Endothelial cell of umbilical vein (primary cell): ENCODE measurements at regions not wholly inside any gene's neighbourhood (a gene's known extent, or its start where the extent isn't known, plus 50 kb on each side); places are given as distances from the start of the nearest gene placed in this dataset.

ENCODE experiments used
- BruUV-seq: library from RNA; stranded (reverse); fragments of 400-500 nt; replicated peaks from 2 replicates; lab custom pipeline; 2021; lab: Mats Ljungman, UMichigan
- CTCF ChIA-PET: fragments of 300-600, 350-600 bp; sonication (Branson Sonifier 250); formaldehyde crosslinking; loops from one replicate; lab custom pipeline; 2021; ENCODE audit warnings: antibody characterized with exemption, inconsistent platforms; lab: Charles Lee
- POLR2A ChIA-PET: fragments of 300-600, 350-600 bp; sonication (Branson Sonifier 250); formaldehyde crosslinking; loops from one replicate; lab custom pipeline; 2021; ENCODE audit warnings: antibody characterized with exemption, inconsistent platforms; lab: Charles Lee
- DNase-seq: peaks from one replicate; pipeline ENCODE4 v3.0.0-alpha.2; 2011; ENCODE audit warnings: low read depth, low spot score
- FAIRE-seq: peaks from 2 replicates; lab custom pipeline; 2011; peaks lifted over from hg19 to GRCh38; lab: Jason Lieb, UNC
- H2AFZ ChIP-seq: 2 replicates; pipeline ENCODE4 v1.6.0; 2012; ENCODE audit warnings: low read depth, low read length, control low read depth, inconsistent platforms
- H3K27ac ChIP-seq: 2 replicates; pipeline ENCODE4 v1.5.1; 2011; ENCODE audit warnings: low read depth, mild to moderate bottlenecking, control low read depth, low read length, moderate library complexity; ENCODE audit not compliant: insufficient read depth
- H3K27me3 ChIP-seq, 2 experiments: 2 replicates each; pipeline versions ENCODE4 v1.6.0 to v1.6.1; 2011; ENCODE audit warnings: low read length in 2 of 2, mixed read lengths in 1 of 2; ENCODE audit not compliant: control insufficient read depth in 2 of 2, insufficient read depth in 2 of 2
- H3K36me3 ChIP-seq, 2 experiments: 2 replicates in 1 of 2; 3 replicates in 1 of 2; pipeline ENCODE4 v1.5.1; 2011; ENCODE audit warnings: low read length in 2 of 2, mild to moderate bottlenecking in 1 of 2, moderate library complexity in 1 of 2; ENCODE audit not compliant: control insufficient read depth in 2 of 2, insufficient read depth in 2 of 2; ENCODE audit errors: extremely low read depth in 1 of 2
- H3K4me1 ChIP-seq: 3 replicates; pipeline ENCODE4 v1.5.1; 2011; ENCODE audit warnings: mild to moderate bottlenecking, low read length; ENCODE audit not compliant: control insufficient read depth, insufficient read depth; ENCODE audit errors: extremely low read depth
- H3K4me2 ChIP-seq: 2 replicates; pipeline ENCODE4 v1.6.1; 2011; ENCODE audit warnings: low read length, control low read depth, mixed read lengths; ENCODE audit not compliant: insufficient read depth
- H3K4me3 ChIP-seq, 3 experiments: fragments of 200-600 bp in 1 of 3; sonication (generic), shearing (Covaris generic) in 1 of 3; replicated peaks in 1 of 3; 2 replicates each; pipeline ENCODE4 v1.5.1; 2011 to 2016; ENCODE audit warnings: control low read depth in 3 of 3, low read length in 3 of 3, mild to moderate bottlenecking in 2 of 3, inconsistent platforms in 1 of 3, low read depth in 1 of 3, moderate library complexity in 1 of 3; ENCODE audit not compliant: insufficient read depth in 1 of 3
- H3K79me2 ChIP-seq: 2 replicates; pipeline ENCODE4 v1.6.0; 2012; ENCODE audit warnings: low read length, inconsistent platforms; ENCODE audit not compliant: control insufficient read depth, insufficient read depth
- H3K9ac ChIP-seq: replicated peaks from 2 replicates; pipeline ENCODE3; 2011; ENCODE audit warnings: low read length, control low read depth; ENCODE audit not compliant: insufficient read depth; ENCODE audit errors: extremely low read depth
- H3K9me1 ChIP-seq: replicated peaks from 3 replicates; pipeline ENCODE4 v1.6.0; 2011; ENCODE audit warnings: mild to moderate bottlenecking, low read length; ENCODE audit not compliant: control insufficient read depth, insufficient read depth; ENCODE audit errors: extremely low read depth
- H3K9me3 ChIP-seq: replicated peaks from 2 replicates; pipeline ENCODE4 v1.5.1; 2012; ENCODE audit warnings: low read length, inconsistent platforms; ENCODE audit not compliant: control insufficient read depth, insufficient read depth
- H4K20me1 ChIP-seq: replicated peaks from 2 replicates; pipeline ENCODE3; 2011; ENCODE audit warnings: mild to moderate bottlenecking, low read length; ENCODE audit not compliant: control insufficient read depth, insufficient read depth; ENCODE audit errors: extremely low read depth
- EZH2 ChIP-seq: IDR thresholded peaks from 2 replicates; pipeline ENCODE4 v1.6.1; 2012; ENCODE audit warnings: borderline replicate concordance, low read depth, mild to moderate bottlenecking, moderate library complexity, low read length, inconsistent platforms; ENCODE audit not compliant: severe bottlenecking
- FOS ChIP-seq: IDR thresholded peaks from 2 replicates; pipeline ENCODE4 v1.6.1; 2011; ENCODE audit warnings: mild to moderate bottlenecking, low read length, moderate library complexity, borderline replicate concordance; ENCODE audit not compliant: insufficient read depth
- GATA2 ChIP-seq: IDR thresholded peaks from 2 replicates; pipeline ENCODE4 v1.7.0; 2011; ENCODE audit warnings: low read depth, mild to moderate bottlenecking, moderate library complexity, mixed read lengths, low read length; ENCODE audit not compliant: insufficient read length, insufficient read depth
- JUN ChIP-seq: IDR thresholded peaks from 2 replicates; pipeline ENCODE4 v1.6.1; 2011; ENCODE audit warnings: borderline replicate concordance, low read depth; ENCODE audit not compliant: insufficient read length, insufficient read depth
- MAX ChIP-seq: IDR thresholded peaks from 2 replicates; pipeline ENCODE4 v1.6.1; 2011; ENCODE audit not compliant: insufficient read depth, insufficient read length
- MYC ChIP-seq: IDR thresholded peaks from one replicate; pipeline ENCODE4 v1.6.1; 2011; ENCODE audit warnings: mild to moderate bottlenecking, low read depth, low read length
- POLR2A ChIP-seq: IDR thresholded peaks from 2 replicates; pipeline ENCODE4 v1.6.1; 2012; ENCODE audit warnings: low read depth, mild to moderate bottlenecking, control low read depth, low read length
- POLR2AphosphoS5 ChIP-seq: IDR thresholded peaks from 2 replicates; pipeline ENCODE4 v1.6.1; 2012; ENCODE audit warnings: low read depth, mild to moderate bottlenecking, control low read depth, low read length, moderate library complexity; ENCODE audit not compliant: insufficient read depth
- dilution Hi-C: fragments of 300-500 bp; cut with MboI; formaldehyde crosslinking; loops from one replicate; pipeline ENCODE4 v1.15.0; 2019; ENCODE audit warnings: low sequenced_read_pairs; ENCODE audit not compliant: extremely low pct_ligation_motif_present
- intact Hi-C: fragments of 100-400 bp; cut with micrococcal nuclease; formaldehyde crosslinking; loops from one replicate; pipeline ENCODE4 v1.10.0; 2022
- TF ChIP-seq, protein P1 (sequence below), 2 donors: IDR thresholded peaks; 1 replicate in 1 of 2; 2 replicates in 1 of 2; pipeline ENCODE4 v1.5.1; 2011; ENCODE audit warnings: low read length in 2 of 2, mild to moderate bottlenecking in 2 of 2, moderate library complexity in 2 of 2, control low read depth in 1 of 2, inconsistent platforms in 1 of 2, low read depth in 1 of 2; ENCODE audit not compliant: insufficient read depth in 1 of 2; ENCODE audit errors: extremely low read depth in 1 of 2

DNA sequence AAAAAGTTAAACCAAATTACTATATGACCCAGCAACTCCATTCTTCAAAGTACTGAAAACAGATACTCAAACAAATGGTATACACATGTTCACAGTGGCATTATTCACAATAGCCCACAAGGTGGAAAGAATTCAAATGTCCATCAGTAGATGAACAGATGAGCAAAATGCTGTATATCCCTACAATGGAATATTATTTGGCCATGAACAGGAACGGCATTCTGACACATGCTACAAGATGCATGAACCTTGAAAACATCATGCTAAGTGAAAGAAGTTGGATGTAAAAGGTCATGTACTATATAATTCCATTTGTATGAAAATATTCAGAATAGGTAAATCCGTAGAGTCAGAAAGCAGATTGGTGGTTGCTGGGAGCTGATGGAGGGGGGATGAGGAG is 73.5 kb upstream of the XYLT1 start:
- Histone ChIP-seq H3K9me3 (no peaks in the 10 kb centered on the region), H3K9me1 (no peaks in the 10 kb centered on the region), H3K4me1 (no peaks in the 10 kb centered on the region), H3K4me2 (no peak overlapping the region), H3K79me2 (no peaks in the 10 kb centered on the region), H3K4me3 (no peak overlapping the region), H3K36me3 (no peaks in the 10 kb centered on the region), H3K27me3 (no peaks in the 10 kb centered on the region), H4K20me1 (no peaks in the 10 kb centered on the region), H3K9ac (no peak overlapping the region), H2AFZ (no peak overlapping the region), H3K27ac (no peak overlapping the region)
- dilution Hi-C loops: no loop called here
- DNase-seq (no peak), FAIRE-seq (no peak)
- ChIA-PET POLR2A (no interaction called here), CTCF (no interaction called here)
- TF ChIP-seq EZH2 (no peak), FOS (no peak), POLR2AphosphoS5 (no peak), POLR2A (no peak), MAX (no peak), MYC (no peak), JUN (no peak), GATA2 (no peak)
- TF ChIP-seq, protein P1, sequence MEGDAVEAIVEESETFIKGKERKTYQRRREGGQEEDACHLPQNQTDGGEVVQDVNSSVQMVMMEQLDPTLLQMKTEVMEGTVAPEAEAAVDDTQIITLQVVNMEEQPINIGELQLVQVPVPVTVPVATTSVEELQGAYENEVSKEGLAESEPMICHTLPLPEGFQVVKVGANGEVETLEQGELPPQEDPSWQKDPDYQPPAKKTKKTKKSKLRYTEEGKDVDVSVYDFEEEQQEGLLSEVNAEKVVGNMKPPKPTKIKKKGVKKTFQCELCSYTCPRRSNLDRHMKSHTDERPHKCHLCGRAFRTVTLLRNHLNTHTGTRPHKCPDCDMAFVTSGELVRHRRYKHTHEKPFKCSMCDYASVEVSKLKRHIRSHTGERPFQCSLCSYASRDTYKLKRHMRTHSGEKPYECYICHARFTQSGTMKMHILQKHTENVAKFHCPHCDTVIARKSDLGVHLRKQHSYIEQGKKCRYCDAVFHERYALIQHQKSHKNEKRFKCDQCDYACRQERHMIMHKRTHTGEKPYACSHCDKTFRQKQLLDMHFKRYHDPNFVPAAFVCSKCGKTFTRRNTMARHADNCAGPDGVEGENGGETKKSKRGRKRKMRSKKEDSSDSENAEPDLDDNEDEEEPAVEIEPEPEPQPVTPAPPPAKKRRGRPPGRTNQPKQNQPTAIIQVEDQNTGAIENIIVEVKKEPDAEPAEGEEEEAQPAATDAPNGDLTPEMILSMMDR (IDR thresholded peaks at IDR 0.05; ENCODE audit: extremely low read depth in 1 of 2, insufficient read depth in 1 of 2, low read depth in 1 of 2, low read length in 2 of 2): no peak
- intact Hi-C loops: no loop called here
- no TSS peak for BruUV-seq
